HG03460 (cell line): ENCODE measurements at regions not wholly inside any gene's neighbourhood (a gene's known extent, or its start where the extent isn't known, plus 50 kb on each side); places are given as distances from the start of the nearest gene placed in this dataset.
"Not testable (repeated sequence)": the region's sequence is repeated elsewhere in the genome, so short reads cannot be mapped to it uniquely, and the experiment has no call there.

ENCODE experiments used
- ATAC-seq: cut with Tn5 transposase; IDR thresholded peaks from one replicate; pipeline ENCODE4 v1.9.1; 2021; ENCODE audit not compliant: unreplicated experiment

DNA sequence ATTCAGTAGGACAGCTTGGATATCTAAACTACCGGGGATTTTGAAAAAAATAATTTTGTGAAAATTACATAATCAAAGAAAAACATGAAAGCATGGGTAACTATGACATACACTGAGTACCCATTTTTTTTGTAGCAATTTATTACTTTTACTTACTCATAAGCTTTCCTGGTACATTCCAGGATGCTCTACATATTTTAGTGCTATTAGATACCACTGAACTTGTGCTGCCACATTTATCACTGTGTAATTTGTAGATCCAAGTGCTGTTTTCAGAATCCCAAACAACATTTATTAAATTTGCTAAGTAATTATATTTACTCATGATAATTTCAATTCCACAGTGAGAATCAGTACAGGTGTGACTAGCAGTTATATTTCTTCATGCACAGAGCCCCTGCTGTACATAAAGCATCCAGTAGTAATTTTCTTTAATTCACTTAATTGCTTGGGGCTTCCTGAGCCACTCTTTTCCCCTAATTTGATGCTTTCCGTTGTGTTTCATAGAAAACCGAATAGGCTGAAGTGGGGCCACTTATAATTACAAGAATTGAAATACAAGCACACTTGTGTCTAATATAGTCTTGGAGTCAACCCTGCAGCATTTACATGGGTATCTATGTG lies 2254.4 kb downstream of the ARAP2 start:
- no peak for ATAC-seq

DNA sequence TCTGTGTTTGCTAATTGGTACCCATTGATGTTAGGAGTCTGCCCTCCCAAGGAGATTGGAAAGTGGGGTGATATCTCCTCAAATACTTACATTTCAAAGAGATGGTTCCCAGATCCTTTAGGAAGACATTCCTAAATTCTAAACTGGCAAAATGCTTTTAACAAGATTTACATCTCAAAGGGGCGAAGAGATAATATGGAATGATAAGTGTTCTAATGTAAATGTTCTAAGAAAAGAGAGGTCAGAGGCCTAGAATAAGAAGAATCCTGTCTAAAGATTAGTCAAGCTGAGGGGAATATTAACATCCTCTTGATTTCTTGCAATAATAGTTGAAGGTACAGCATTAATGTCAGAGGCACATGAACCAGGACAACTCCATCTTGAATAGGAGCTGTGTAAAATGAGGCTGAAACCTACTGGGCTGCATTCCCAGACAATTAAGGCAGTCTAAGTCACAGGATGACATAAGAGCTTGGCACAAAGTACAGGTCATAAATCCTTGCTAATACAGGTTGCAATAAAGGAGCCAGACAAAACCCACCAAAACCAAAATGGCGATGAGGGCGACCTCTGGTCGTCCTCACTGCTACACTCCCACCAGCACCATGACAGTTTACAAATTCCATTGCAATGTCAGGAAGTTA lies 2248.1 kb downstream of the ARAP2 start:
- no peak for ATAC-seq

GRCh38 chr4:33998291-33998690 lies 2246.0 kb downstream of the ARAP2 start:
- no peak for ATAC-seq

- ATAC-seq = no peak
Measured at GRCh38 chr4:34000356-34000755, 2244.0 kb downstream of the ARAP2 start.

DNA sequence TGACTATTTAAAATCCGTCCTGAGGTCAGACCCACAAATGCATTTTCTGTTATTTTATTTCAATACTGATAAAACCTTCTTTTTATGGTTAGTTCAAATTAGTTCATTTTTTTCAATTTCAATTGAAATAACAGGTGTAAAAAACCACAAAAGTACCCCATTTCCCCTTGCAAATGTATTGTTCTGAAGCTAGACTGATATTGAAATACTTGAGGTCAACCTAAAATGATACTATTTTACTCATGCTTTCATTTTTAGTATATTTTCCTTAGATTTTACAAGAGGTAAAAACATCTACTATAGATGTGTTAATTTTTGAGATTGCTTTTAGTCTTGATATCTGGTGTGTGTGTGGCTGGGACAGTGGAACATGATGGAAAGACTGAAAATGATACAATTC lies 2237.8 kb downstream of the ARAP2 start:
- not testable (repeated sequence) for ATAC-seq

DNA sequence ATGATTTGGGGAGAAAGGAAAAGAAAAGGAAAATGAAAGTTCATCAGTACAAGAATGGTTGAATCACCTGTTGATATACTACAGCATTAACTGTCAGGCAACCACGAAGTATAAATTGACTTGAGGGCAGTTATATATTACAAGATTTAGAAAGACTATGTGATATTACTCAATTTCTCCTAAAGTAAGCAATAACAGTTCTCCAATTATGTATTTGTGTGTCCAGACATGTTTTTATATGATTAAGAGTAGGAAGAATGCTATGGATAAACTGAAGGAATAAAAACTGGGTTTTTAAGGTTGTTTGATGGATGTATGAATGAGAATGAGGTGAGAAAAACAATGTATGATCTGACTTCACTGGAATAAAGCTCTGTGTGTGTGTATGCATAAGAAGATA lies 2234.4 kb downstream of the ARAP2 start:
- ATAC-seq = no peak

DNA sequence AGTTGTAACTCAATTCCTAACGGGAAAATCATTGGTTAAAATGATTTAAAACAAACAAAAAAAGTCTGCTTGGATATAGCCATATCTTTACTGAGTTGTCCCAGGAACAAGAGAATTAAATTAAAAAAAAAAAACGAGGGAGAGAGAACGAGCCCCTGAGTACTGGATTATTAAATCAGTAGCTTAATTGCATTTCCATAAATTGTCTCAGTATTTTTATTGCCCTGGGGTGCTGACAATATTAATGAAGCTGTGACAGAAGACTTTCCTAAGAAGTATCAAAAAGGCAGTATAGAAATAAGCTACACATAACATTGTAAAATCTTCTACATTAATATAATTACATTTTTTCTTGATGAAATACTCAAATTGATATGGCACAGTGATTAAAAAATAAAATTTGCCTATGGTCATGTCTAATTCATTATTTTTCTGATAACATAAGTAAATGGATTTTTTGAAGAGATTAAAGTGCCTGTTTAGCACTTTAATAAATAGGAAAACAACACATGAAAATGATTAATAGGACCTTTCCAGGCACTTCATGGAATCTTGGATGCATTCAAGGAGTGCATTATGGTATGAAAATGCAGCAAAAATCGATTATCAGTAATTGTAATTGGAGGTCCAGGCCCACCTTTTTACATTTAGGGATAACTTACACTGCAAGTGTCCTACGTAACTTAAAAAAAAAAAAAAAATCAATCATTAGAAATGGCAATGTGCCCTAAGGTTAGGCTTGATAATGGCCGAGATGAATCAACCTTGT lies 2233.4 kb downstream of the ARAP2 start:
- no peak for ATAC-seq

DNA sequence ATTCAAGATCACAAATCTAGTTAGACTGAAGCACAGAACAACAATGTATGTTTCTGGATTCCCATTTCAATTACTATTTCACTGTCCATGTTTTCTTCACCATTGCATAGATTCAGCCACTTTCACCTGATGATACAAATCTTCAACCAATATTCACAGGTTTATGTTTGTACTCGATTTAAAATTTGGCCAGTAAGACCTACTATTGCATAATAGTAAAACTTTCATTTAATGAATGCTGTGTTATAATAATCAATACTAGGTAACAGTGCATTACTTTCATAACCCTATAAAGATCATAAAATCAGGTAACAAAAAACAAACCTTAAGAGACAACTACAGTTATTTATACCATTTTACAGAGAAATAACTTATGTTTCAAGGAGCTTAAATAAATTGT lies 2209.1 kb downstream of the ARAP2 start:
- no peak for ATAC-seq

GRCh38 chr4:34037280-34037679 lies 2207.0 kb downstream of the ARAP2 start:
- ATAC-seq = no peak

DNA sequence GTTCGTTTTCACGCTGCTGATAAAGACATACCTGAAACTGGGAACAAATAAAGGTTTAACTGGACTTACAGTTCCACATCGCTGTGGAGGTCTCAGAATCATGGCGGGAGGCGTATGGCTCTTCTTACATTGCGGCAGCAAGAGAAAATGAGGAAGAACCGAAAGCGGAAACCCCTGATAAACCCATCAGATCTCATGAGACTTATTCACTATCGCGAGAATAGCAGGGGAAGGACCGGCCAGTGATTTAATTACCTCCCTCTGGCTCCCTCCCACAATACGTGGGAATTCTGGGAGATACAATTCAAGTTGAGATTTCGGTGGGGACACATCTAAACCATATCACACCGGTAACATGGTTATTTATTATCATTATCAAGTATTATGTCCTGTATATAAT lies 2204.5 kb downstream of the ARAP2 start:
- ATAC-seq = no peak

- ATAC-seq = no peak
Measured at GRCh38 chr4:34043131-34043530, 2201.2 kb downstream of the ARAP2 start.

DNA sequence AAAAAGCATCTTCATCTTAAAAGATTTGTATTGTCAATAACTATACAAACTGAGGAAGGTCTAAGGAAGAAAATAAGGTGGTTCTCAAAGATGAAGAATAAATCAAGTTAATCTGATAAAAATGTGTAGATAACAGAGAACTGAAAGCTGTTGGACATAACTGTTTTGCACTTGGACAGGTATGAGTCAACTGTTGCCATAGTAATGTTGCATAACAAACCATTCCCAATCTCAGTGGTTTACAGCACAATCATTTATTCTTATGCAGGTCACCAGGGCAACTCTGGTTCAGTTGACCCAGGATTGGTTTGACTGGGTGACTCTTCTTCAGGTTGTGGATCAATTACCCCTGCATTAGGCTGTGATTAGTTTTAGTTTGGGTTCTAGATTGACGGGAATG lies 2197.7 kb downstream of the ARAP2 start:
- ATAC-seq = no peak

DNA sequence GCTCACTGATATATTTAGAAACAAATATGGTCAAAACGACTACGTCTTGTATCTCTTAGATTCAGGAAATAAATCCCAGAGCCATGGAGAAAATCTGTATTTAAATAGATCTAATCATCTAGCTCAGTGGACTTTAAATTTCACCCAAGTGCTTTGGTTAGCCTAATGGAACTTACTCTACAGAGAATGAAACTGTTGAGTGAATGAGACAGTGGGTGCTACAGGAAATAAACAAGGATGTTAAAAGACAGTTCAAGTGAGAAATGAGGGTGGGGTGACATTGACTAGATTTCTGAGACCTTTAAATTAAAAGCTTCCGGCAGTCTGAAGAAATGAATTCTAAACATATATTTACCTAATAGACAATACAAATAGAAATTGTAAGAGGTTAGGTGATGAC lies 2197.0 kb downstream of the ARAP2 start:
- no peak for ATAC-seq

- ATAC-seq = no peak
Measured at GRCh38 chr4:34066126-34066525, 2178.2 kb downstream of the ARAP2 start.

DNA sequence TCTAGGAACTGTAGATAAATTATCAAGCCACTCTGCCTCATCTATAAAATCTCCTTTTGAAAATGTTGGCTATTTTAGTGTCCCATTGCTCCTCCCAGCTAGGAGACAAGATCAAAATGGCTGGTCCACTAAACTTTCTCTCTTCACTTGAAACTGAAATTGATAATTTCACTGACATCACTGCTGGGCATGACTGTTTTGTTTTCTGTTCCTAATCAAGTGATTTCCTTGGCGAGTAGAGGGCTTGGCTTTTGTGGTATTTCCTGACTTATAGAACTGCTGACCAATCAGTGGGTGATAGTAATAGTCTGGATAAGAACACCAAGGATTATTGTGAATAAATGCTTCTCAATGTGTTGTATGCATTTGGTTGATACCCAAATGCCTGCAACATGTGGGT lies 2152.9 kb downstream of the ARAP2 start:
- no peak for ATAC-seq

DNA sequence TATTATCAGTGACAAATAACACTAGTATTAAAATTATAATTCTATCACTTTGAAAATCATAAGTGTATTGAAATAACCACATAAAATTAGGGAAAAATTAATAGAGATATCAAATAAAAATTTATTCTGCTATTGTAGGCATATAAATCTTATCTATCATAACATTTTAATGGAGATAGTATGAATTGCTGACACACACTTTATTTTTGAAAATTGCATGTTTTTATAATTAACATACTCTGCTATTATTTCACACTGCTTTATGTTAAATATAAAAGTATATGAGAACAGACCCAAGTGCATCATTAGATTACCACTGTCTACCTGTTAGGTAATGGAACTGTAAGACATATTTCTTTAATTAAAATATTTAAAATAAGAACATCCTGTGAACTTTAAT lies 2150.2 kb downstream of the ARAP2 start:
- no peak for ATAC-seq

DNA sequence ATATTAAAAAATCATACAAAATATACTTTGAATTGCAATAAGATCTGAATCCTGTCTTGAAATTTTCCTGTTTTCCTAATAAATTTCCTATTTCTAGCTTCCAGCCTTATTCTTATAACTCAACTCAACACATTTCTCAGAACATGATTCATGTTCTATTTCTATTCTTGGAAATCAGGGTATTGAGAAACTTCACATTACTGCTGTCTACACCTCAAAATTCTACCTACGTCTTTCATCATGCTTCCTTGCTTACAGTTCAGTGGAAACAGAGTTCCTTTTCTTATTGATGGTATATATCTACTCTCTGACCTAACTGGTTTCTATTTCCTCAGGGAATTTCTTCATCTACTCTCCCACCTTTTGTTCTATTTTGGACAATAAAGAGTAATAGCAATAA lies 2139.0 kb downstream of the ARAP2 start:
- ATAC-seq = no peak

GRCh38 chr4:34108391-34108790 lies 2135.9 kb downstream of the ARAP2 start:
- ATAC-seq = no peak

GRCh38 chr4:34112573-34112972 lies 2131.7 kb downstream of the ARAP2 start:
- ATAC-seq = no peak

DNA sequence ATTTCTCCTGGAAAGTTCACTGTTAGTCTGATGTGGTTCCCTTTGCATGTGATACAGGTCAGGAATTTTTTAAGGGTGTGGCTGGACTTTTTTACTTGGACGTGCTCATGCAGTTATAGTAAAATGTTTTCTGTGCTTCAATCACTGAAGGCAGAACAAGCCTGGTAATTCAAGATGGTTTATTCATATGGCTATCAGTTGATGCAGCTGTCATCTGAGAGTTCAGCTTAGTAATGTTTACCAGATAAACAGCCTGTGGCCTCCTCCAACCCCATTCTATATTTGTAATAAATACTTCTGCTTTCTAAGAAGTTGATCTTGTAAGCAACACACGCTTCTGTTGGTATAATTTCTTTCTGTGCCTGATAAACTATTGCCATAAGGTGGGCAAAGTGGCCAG lies 2105.9 kb downstream of the ARAP2 start:
- ATAC-seq = no peak

DNA sequence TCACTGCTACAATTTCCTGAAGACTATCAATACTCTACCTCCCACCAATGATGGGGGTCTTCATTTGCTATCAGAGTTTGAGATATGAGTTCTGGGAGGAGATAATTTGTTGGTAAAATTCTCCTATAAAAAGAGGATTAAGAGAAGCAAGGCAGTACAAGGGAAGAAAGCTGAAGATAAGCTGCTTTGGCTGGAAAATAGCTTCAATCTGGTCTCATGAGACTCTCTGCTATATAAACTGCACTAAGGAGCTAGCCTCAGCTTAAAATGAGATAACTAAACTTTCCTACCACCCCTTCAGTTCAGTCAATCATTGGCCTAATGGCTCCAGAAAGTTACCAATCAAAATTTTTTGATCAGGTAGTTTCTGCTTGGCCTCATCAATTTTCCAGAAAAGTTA lies 2105.0 kb downstream of the ARAP2 start:
- ATAC-seq = no peak

DNA sequence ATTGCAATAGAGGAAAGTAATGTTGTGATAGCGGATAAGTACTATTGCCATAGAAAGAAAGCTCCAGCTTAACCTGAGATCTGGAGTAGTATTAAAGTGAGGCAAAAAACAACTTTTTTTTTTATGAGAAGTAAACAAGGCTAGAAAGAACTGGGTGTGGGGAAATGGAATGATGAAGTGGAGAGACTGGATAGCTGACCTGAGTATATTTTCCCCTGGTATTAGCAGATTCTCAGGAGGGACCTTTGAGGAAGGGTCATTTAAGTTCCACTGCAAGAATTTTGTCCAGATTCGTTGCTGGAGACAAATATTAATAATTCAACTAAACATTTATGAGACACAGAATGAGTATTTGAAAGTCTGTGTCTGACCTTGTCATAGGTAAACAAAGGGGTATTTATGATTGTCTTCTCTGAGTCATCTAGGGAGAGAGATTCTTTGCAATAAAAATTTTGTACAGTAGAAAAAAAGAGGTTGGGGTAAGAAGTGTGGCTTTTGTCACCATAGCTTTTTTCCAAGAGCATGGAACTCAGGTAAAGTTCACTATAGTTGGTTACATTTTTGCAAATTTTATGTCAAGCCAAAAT lies 2095.9 kb downstream of the ARAP2 start:
- no peak for ATAC-seq
